ENCODE measurements at regions not wholly inside any gene's neighbourhood (a gene's known extent, or its start where the extent isn't known, plus 50 kb on each side); places are given as distances from the start of the nearest gene placed in this dataset.

DNA sequence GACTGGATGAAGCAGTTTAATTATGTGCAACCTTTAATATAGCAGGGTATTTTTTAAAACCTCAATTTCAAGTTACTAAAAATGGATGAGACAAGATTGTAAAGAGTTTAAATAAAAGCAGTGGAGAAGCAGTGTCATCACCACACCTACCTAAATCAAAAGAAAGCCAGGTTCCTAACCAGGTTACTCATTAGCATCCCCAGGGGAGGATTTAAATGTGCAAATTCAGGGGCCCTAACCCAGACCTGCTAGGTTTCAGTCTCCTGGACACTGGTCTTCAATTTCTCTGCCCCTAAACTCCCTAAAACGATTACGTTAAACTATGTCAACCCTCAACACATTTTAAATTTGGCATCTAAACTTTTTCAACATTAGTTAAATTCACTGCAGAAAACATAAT lies 116.9 kb upstream of the KLF3 start:
- Histone ChIP-seq H2BK20ac (ENCODE audit: low read length) (no peak overlapping the region), H3K27me3 (replicated peaks in 1 of 4; ENCODE audit: control insufficient read depth in 3 of 4, extremely low read depth in 1 of 4, insufficient read depth in 3 of 4, low read length in 3 of 4) (peaks cover 9 to 24% (median 19%) of the 10 kb centered on the region in 4 experiments; a peak in 5 of 7 replicates), H2BK120ac (replicated peaks; ENCODE audit: low read depth, low read length) (no peak overlapping the region), H2BK5ac (ENCODE audit: low read depth, low read length) (no peak overlapping the region), H3K4me3 (ENCODE audit: extremely low read depth in 1 of 4, insufficient read depth in 2 of 4, low read depth in 3 of 4, low read length in 4 of 4) (no peak overlapping the region), H3K79me1 (ENCODE audit: low read depth, low read length) (no peaks in the 10 kb centered on the region), H3K4me2 (ENCODE audit: insufficient read depth in 1 of 2, low read depth in 2 of 2, low read length in 2 of 2) (no peak overlapping the region), H3K14ac (ENCODE audit: insufficient read length) (no peak overlapping the region), H3K79me2 (ENCODE audit: control insufficient read depth in 1 of 2, insufficient read depth in 2 of 2, low read length in 2 of 2) (no peaks in the 10 kb centered on the region), H3K23me2 (ENCODE audit: low read depth, low read length) (no peaks in the 10 kb centered on the region), H3K9ac (replicated peaks in 1 of 4; ENCODE audit: extremely low read depth in 1 of 4, low read depth in 3 of 4, low read length in 3 of 4) (no peak overlapping the region), H4K8ac (ENCODE audit: extremely low read depth, insufficient read depth, low read length) (no peak overlapping the region), H3K4me1 (replicated peaks in 1 of 4; ENCODE audit: control insufficient read depth in 3 of 4, insufficient read depth in 4 of 4, low read length in 3 of 4) (no peaks in the 10 kb centered on the region), H3K27ac (ENCODE audit: low read depth, low read length) (no peak overlapping the region), H2AFZ (ENCODE audit: low read length) (no peak overlapping the region), H3K23ac (ENCODE audit: insufficient read length) (no peak overlapping the region), H4K5ac (ENCODE audit: insufficient read length, low read depth, low read length) (no peak overlapping the region), H2BK12ac (ENCODE audit: low read depth, low read length) (no peak overlapping the region), H3K36me3 (ENCODE audit: control insufficient read depth in 2 of 4, insufficient read depth in 4 of 4, low read length in 3 of 4) (no peaks in the 10 kb centered on the region), H3K9me3 (ENCODE audit: insufficient read depth in 2 of 2, low read depth in 1 of 2, low read length in 1 of 2) (no peaks in the 10 kb centered on the region), H2BK15ac (ENCODE audit: low read length) (no peak overlapping the region), H3K56ac (replicated peaks; ENCODE audit: insufficient read length, low read depth, low read length) (no peak overlapping the region), H3K18ac (ENCODE audit: extremely low read depth, low read length) (no peak overlapping the region), H3K4ac (replicated peaks; ENCODE audit: insufficient read length, low read depth, low read length) (no peak overlapping the region), H4K20me1 (replicated peaks in 1 of 2; ENCODE audit: control insufficient read depth in 1 of 2, insufficient read depth in 2 of 2, low read length in 2 of 2) (no peaks in the 10 kb centered on the region), H4K91ac (replicated peaks; ENCODE audit: insufficient read length, low read length) (no peak overlapping the region), H2AK5ac (ENCODE audit: low read depth, low read length) (no peak overlapping the region)
- POLR2A ChIA-PET (ENCODE audit: partially characterized antibody): no interaction called here
- WGBS, 2 experiments (ENCODE audit: extremely low coverage in 1 of 2, insufficient coverage in 1 of 2, insufficient read length in 1 of 2, insufficient replicate concordance in 2 of 2, low coverage in 1 of 2, low lambda C conversion rate in 2 of 2, missing lambda C conversion rate in 1 of 2): 73% methylated on average over 2 of the region's 2 CpGs; no CpG with 5 or more reads in 1 of the 2 experiments
- FAIRE-seq (no peak), DNase-seq (ENCODE audit: low read depth in 1 of 2, low spot score in 2 of 2) (no peak)
- CTCF ChIA-PET (ENCODE audit: partially characterized antibody): no interaction called here
- TF ChIP-seq NANOG (IDR thresholded peaks at IDR 0.05; ENCODE audit: insufficient read depth, low read depth, low read length, poor library complexity, severe bottlenecking) (no peak), MAFK (IDR thresholded peaks at IDR 0.05; ENCODE audit: low read depth, low read length) (no peak), RAD21 (IDR thresholded peaks at IDR 0.05 in 1 of 2, conservative IDR thresholded peaks at IDR 0.05 in 1 of 2; ENCODE audit: low read depth in 2 of 2, low read length in 2 of 2) (0 out of 4 replicates have a peak, but pooled peaks of 1 of the 2 experiments have one; percentile 3), TCF12 (IDR thresholded peaks at IDR 0.05; ENCODE audit: low read depth, low read length) (0 out of 2 replicates have a peak, but pooled peaks have one; percentile 27), BACH1 (IDR thresholded peaks at IDR 0.05; ENCODE audit: low read length) (no peak), POU5F1 (IDR thresholded peaks at IDR 0.05; ENCODE audit: low read depth, low read length) (no peak), CBX5 (IDR thresholded peaks at IDR 0.05; ENCODE audit: low read depth, low read length) (no peak), POLR2AphosphoS5 (IDR thresholded peaks at IDR 0.05; ENCODE audit: low read depth, low read length) (peak; percentile 78; the same call in 1 of the 2 replicates), SAP30 (IDR thresholded peaks at IDR 0.05; ENCODE audit: insufficient read depth, insufficient replicate concordance, low read length) (no peak)
- TF ChIP-seq, protein P1, sequence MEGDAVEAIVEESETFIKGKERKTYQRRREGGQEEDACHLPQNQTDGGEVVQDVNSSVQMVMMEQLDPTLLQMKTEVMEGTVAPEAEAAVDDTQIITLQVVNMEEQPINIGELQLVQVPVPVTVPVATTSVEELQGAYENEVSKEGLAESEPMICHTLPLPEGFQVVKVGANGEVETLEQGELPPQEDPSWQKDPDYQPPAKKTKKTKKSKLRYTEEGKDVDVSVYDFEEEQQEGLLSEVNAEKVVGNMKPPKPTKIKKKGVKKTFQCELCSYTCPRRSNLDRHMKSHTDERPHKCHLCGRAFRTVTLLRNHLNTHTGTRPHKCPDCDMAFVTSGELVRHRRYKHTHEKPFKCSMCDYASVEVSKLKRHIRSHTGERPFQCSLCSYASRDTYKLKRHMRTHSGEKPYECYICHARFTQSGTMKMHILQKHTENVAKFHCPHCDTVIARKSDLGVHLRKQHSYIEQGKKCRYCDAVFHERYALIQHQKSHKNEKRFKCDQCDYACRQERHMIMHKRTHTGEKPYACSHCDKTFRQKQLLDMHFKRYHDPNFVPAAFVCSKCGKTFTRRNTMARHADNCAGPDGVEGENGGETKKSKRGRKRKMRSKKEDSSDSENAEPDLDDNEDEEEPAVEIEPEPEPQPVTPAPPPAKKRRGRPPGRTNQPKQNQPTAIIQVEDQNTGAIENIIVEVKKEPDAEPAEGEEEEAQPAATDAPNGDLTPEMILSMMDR (IDR thresholded peaks at IDR 0.05; ENCODE audit: control extremely low read depth in 1 of 3, insufficient read depth in 1 of 3, low read depth in 1 of 3, low read length in 3 of 3): no peak
